DND-41 (cell line): ENCODE measurements at regions not wholly inside any gene's neighbourhood (a gene's known extent, or its start where the extent isn't known, plus 50 kb on each side); places are given as distances from the start of the nearest gene placed in this dataset.

Source experiments
- CTCF ChIP-seq: IDR thresholded peaks from 2 replicates; pipeline ENCODE4 v1.5.1; 2012; ENCODE audit warnings: borderline replicate concordance, low read length, moderate library complexity, mild to moderate bottlenecking; ENCODE audit not compliant: poor library complexity, severe bottlenecking; ENCODE audit errors: extremely low read depth
- EZH2 ChIP-seq: IDR thresholded peaks from 3 replicates; pipeline ENCODE4 v1.6.1; 2012; ENCODE audit warnings: borderline replicate concordance, low read depth, mild to moderate bottlenecking, moderate library complexity, low read length, inconsistent platforms; ENCODE audit not compliant: severe bottlenecking

- no peak for TF ChIP-seq CTCF
- no peak for TF ChIP-seq EZH2
These were observed 59.9 kb upstream of the ATF7IP2 start for GRCh38 chr16:10325783-10326543.
